ENCODE measurements at regions not wholly inside any gene's neighbourhood (a gene's known extent, or its start where the extent isn't known, plus 50 kb on each side); places are given as distances from the start of the nearest gene placed in this dataset.

- no peak for TF ChIP-seq ZNF565 (CRISPR knock-in tag; conservative IDR thresholded peaks at IDR 0.05; ENCODE audit: low read depth)
- TF ChIP-seq, protein P1, sequence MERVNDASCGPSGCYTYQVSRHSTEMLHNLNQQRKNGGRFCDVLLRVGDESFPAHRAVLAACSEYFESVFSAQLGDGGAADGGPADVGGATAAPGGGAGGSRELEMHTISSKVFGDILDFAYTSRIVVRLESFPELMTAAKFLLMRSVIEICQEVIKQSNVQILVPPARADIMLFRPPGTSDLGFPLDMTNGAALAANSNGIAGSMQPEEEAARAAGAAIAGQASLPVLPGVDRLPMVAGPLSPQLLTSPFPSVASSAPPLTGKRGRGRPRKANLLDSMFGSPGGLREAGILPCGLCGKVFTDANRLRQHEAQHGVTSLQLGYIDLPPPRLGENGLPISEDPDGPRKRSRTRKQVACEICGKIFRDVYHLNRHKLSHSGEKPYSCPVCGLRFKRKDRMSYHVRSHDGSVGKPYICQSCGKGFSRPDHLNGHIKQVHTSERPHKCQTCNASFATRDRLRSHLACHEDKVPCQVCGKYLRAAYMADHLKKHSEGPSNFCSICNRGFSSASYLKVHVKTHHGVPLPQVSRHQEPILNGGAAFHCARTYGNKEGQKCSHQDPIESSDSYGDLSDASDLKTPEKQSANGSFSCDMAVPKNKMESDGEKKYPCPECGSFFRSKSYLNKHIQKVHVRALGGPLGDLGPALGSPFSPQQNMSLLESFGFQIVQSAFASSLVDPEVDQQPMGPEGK (CRISPR knock-in tag; IDR thresholded peaks at IDR 0.05; ENCODE audit: borderline replicate concordance): no peak
- no peak for TF ChIP-seq OSR1 (CRISPR knock-in tag; IDR thresholded peaks at IDR 0.05)
- no peak for TF ChIP-seq TSHZ2 (CRISPR knock-in tag; IDR thresholded peaks at IDR 0.05)
- no peak for TF ChIP-seq SNAI2 (CRISPR knock-in tag; IDR thresholded peaks at IDR 0.05)
Observed at GRCh38 chr11:31996159-31996881, 94.6 kb upstream of the RCN1 start.
